Neutrophil (primary cell): ENCODE measurements at regions not wholly inside any gene's neighbourhood (a gene's known extent, or its start where the extent isn't known, plus 50 kb on each side); places are given as distances from the start of the nearest gene placed in this dataset.

Source experiments
- H3K27ac ChIP-seq: fragments of 200-600 bp; sonication (generic); 2 replicates; pipeline ENCODE4 v1.5.1; 2016; ENCODE audit warnings: mild to moderate bottlenecking, moderate library complexity
- H3K27me3 ChIP-seq: fragments of 200-600 bp; sonication (generic); 2 replicates; pipeline ENCODE4 v1.6.0; 2016; ENCODE audit warnings: mild to moderate bottlenecking
- H3K36me3 ChIP-seq: fragments of 200-600 bp; sonication (generic); 2 replicates; pipeline ENCODE4 v1.5.1; 2017
- H3K4me1 ChIP-seq, 2 experiments: fragments of 200-600 bp in 1 of 2; sonication (generic) in 1 of 2; 1 replicate in 1 of 2; 2 replicates in 1 of 2; pipeline versions ENCODE4 v1.5.1 to v1.6.1; 2013 to 2016; ENCODE audit warnings: low read depth in 1 of 2, low read length in 1 of 2, mild to moderate bottlenecking in 1 of 2, moderate library complexity in 1 of 2; ENCODE audit not compliant: control insufficient read depth in 1 of 2, insufficient read depth in 1 of 2
- H3K4me3 ChIP-seq, 2 experiments: fragments of 200-600 bp in 1 of 2; sonication (generic) in 1 of 2; 1 replicate in 1 of 2; 2 replicates in 1 of 2; pipeline ENCODE4 v1.5.1; 2013 to 2016; ENCODE audit warnings: low read depth in 1 of 2, low read length in 1 of 2, mild to moderate bottlenecking in 1 of 2, moderate library complexity in 1 of 2
- H3K9me3 ChIP-seq: fragments of 200-600 bp; sonication (generic); 2 replicates; pipeline ENCODE4 v1.5.1; 2016
- TF ChIP-seq, protein P1 (sequence below): fragments of 200-600 bp; sonication (generic); IDR thresholded peaks from 2 replicates; pipeline ENCODE4 v1.5.1; 2016; ENCODE audit warnings: antibody characterized with exemption

DNA sequence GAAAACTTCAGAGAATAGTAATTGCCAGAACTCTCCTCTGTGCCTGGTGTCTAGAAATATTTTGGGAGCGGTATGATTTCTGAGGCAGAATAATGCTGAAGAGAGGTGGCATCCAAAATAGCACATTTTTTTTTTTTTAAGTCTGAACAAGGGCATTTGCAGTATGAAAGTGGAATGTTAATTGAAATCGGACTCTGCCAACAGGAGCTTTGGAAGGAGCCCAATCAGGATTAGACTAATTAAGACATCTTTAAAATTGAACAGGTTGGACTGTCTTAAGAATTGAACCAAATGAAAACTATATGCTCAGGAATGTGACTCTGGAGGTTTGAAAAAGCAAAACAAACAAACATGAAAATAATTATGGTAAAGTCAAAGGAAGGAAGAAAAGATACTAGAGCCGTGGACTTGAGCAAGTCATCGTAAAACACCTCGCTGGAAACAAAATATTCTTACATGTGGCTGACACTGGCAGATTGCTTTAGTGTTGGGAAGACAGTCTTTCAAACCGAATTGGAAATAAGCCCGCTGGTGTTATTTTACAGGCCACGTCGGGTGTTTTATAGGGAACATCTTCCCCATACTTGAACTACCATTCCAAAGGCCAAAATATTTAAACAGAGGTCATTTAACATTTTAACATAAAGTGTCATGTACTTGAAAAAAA is 436.3 kb downstream of the VRK1 start:
- TF ChIP-seq, protein P1, sequence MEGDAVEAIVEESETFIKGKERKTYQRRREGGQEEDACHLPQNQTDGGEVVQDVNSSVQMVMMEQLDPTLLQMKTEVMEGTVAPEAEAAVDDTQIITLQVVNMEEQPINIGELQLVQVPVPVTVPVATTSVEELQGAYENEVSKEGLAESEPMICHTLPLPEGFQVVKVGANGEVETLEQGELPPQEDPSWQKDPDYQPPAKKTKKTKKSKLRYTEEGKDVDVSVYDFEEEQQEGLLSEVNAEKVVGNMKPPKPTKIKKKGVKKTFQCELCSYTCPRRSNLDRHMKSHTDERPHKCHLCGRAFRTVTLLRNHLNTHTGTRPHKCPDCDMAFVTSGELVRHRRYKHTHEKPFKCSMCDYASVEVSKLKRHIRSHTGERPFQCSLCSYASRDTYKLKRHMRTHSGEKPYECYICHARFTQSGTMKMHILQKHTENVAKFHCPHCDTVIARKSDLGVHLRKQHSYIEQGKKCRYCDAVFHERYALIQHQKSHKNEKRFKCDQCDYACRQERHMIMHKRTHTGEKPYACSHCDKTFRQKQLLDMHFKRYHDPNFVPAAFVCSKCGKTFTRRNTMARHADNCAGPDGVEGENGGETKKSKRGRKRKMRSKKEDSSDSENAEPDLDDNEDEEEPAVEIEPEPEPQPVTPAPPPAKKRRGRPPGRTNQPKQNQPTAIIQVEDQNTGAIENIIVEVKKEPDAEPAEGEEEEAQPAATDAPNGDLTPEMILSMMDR: no peak
- Histone ChIP-seq H3K9me3 (no peaks in the 10 kb centered on the region), H3K4me1 (no peaks in the 10 kb centered on the region), H3K36me3 (no peaks in the 10 kb centered on the region), H3K27ac (no peak overlapping the region), H3K27me3 (no peaks in the 10 kb centered on the region), H3K4me3 (no peak overlapping the region)

DNA sequence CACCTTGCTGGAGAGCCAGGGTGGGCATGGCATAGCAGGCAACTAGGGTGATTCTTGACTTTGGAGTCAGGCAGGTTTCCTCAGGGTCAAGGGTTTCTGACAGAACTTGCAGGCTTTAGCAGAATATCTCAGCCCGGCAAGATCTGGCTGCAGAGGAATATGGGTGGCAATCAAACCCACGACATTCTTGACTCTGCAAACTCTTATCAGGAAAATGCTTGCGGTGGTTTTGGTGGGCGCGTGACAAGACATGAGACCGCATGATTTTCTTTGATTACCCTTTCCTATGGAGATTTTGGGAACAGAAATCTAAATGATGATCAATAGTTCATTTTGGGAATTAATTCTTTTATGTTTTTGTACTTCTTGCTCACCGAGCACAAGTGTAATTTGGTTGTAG is 449.5 kb downstream of the VRK1 start:
- peaks cover 18% of the 10 kb centered on the region for H3K27me3 ChIP-seq
- H3K36me3 ChIP-seq: no peaks in the 10 kb centered on the region
- no peaks in the 10 kb centered on the region for H3K9me3 ChIP-seq
- TF ChIP-seq, protein P1: no peak
- no peak overlapping the region for H3K27ac ChIP-seq
- H3K4me1 ChIP-seq: no peaks in the 10 kb centered on the region
- H3K4me3 ChIP-seq: no peak overlapping the region

DNA sequence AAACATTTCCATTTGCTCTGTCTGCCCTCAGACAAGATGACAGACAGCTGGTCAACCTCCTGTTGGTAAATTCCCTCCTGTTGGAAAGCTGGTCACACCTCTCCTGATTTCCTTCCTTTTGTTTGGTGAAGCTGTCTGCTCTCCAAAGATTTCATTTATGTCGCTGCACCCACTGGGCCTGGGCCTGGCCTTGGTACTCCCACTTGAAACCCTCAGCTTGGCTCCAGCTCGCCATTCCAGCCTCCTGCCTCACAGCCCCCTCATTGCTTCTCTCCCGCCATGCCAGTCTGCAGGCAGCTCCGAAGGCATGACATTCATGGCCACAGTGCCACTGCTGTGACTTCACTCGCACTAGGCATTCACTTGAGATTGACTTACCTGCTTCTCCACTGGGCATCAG is 451.8 kb downstream of the VRK1 start:
- Histone ChIP-seq H3K4me1 (no peaks in the 10 kb centered on the region), H3K4me3 (no peak overlapping the region), H3K27me3 (peaks cover 32% of the 10 kb centered on the region), H3K9me3 (no peaks in the 10 kb centered on the region), H3K27ac (no peak overlapping the region), H3K36me3 (no peaks in the 10 kb centered on the region)
- TF ChIP-seq, protein P1: no peak

DNA sequence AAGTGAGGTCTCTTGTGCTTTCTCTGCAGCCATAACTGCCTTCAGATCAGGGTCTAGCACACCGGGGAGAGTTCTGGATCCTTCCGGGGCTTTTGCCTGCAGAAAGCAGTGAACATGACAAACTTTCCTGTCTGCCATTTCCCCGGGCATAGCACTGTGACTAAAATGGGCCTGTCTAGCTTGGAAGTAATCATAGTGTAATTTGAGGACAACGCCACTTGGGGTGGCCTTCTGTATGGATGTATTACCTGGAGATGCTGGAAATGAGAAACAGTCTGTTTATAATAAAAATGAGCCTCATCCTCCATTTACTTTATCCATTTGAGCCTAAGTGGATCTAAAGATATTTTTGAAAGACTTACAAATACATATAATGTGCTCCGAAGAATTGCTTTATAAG is 453.7 kb downstream of the VRK1 start:
- no peaks in the 10 kb centered on the region for H3K9me3 ChIP-seq
- H3K27ac ChIP-seq: no peak overlapping the region
- TF ChIP-seq, protein P1: no peak
- no peaks in the 10 kb centered on the region for H3K4me1 ChIP-seq
- H3K27me3 ChIP-seq: peaks cover 32% of the 10 kb centered on the region
- no peak overlapping the region for H3K4me3 ChIP-seq
- no peaks in the 10 kb centered on the region for H3K36me3 ChIP-seq

DNA sequence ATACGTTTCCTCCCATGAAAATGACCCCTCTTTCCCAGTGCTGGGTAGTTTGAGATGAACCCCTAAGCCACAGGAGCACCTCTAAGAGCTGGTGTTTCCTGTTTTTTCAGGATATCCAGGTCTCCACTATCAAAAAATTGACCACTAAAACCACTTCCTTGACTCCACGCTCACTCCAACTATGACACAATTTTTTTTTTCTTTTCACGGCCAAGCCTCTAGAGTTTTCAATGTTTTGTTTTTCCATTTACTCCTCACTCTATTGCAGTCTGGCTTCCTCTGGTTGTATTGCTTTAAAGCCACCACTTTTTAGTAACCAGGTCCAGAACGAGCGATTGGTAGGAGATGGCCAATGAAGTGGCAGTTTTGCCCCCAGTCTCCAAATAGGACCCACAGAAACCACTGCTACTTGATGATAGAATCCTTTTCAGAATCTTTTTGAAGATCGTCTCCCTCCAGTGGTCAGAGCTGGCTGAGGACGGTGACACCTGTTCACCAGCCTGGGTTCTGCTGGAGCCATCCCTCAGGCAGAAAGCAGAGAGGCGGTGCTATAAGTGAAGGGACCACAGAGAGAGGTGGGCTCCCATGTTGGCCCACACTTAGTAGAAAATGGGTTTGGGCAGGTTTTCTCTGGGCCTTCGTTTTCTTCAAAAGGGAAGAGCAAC is 454.4 kb downstream of the VRK1 start:
- no peak overlapping the region for H3K27ac ChIP-seq
- H3K4me3 ChIP-seq: no peak overlapping the region
- TF ChIP-seq, protein P1: no peak
- H3K36me3 ChIP-seq: no peaks in the 10 kb centered on the region
- peaks cover 27% of the 10 kb centered on the region for H3K27me3 ChIP-seq
- H3K4me1 ChIP-seq: no peaks in the 10 kb centered on the region
- H3K9me3 ChIP-seq: no peaks in the 10 kb centered on the region
